Right lobe of liver (tissue), 4 donors: ENCODE measurements at regions not wholly inside any gene's neighbourhood (a gene's known extent, or its start where the extent isn't known, plus 50 kb on each side); places are given as distances from the start of the nearest gene placed in this dataset.

Experiments used
- CTCF ChIP-seq, 4 donors: fragments of 200-600 bp in 3 of 4; fragments of 450-650 bp in 1 of 4; IDR thresholded peaks; one replicate each; pipeline versions ENCODE4 v1.5.1 to v1.8.0; 2016 to 2022; ENCODE audit warnings: antibody characterized with exemption in 4 of 4, mild to moderate bottlenecking in 2 of 4
- POLR2A ChIP-seq: fragments of 450-650 bp; IDR thresholded peaks from one replicate; pipeline ENCODE4 v1.6.1; 2017; ENCODE audit warnings: antibody characterized with exemption, mild to moderate bottlenecking
- donor health status: DM: no; HTN: no; CAD: no.
- donor health status: DM: no; HTN: no; CAD: no.
- donor health status: DM: no; HTN: yes; CAD: no.

- TF ChIP-seq POLR2A (no peak), CTCF (IDR thresholded peaks at IDR 0.05) (peak in 1 of 4 donors; percentile 9)
These were observed 911.9 kb downstream of the METTL15 start for GRCh38 chr11:29019960-29020683.
